HepG2 (cell line): ENCODE measurements at regions not wholly inside any gene's neighbourhood (a gene's known extent, or its start where the extent isn't known, plus 50 kb on each side); places are given as distances from the start of the nearest gene placed in this dataset.
A peak's percentile ranks its signal among the peaks of the same experiment; 100 is the strongest.

Experiments used
- ELK4 ChIP-seq: sonication (generic); formaldehyde crosslinking; IDR thresholded peaks from 2 replicates; pipeline ENCODE4 v1.9.0; 2021; ENCODE audit warnings: missing genetic modification reagents, borderline replicate concordance
- HNRNPK ChIP-seq: fragments of 200-400 bp; formaldehyde crosslinking; IDR thresholded peaks from 2 replicates; pipeline ENCODE4 v1.6.1; 2018; ENCODE audit warnings: low read length, low read depth, moderate library complexity, mild to moderate bottlenecking; ENCODE audit not compliant: poor library complexity, severe bottlenecking
- MLLT10 ChIP-seq: sonication (generic); formaldehyde crosslinking; IDR thresholded peaks from 2 replicates; pipeline ENCODE4 v1.4.0; 2020; ENCODE audit warnings: missing genetic modification reagents
- SNAPC5 ChIP-seq: sonication (generic); formaldehyde crosslinking; IDR thresholded peaks from 2 replicates; pipeline ENCODE4 v1.8.1; 2023; ENCODE audit warnings: mild to moderate bottlenecking, missing genetic modification reagents, borderline replicate concordance
- TGIF2 ChIP-seq: IDR thresholded peaks from 2 replicates; pipeline ENCODE4 v1.6.1; 2016; ENCODE audit warnings: control low read depth, missing compliant biosample characterization
- ZBTB40 ChIP-seq, 2 experiments: fragments of 450-650 bp in 1 of 2; sonication (generic) in 1 of 2; formaldehyde crosslinking in 1 of 2; IDR thresholded peaks; 2 replicates each; pipeline versions ENCODE4 v1.6.1 to v1.8.0; 2016 to 2022; ENCODE audit warnings: antibody characterized with exemption in 1 of 2, mild to moderate bottlenecking in 1 of 2, missing genetic modification reagents in 1 of 2
- ZBTB42 ChIP-seq: sonication (generic); formaldehyde crosslinking; IDR thresholded peaks from 2 replicates; pipeline ENCODE4 v1.5.0; 2020; ENCODE audit warnings: mild to moderate bottlenecking, missing genetic modification reagents
- ZFP37 ChIP-seq: sonication (generic); formaldehyde crosslinking; IDR thresholded peaks from 2 replicates; pipeline ENCODE4 v1.4.0; 2020; ENCODE audit warnings: missing genetic modification reagents, borderline replicate concordance
- ZNF136 ChIP-seq: sonication (generic); formaldehyde crosslinking; IDR thresholded peaks from 2 replicates; pipeline ENCODE4 v1.8.1; 2022; ENCODE audit warnings: low read depth, mild to moderate bottlenecking, moderate library complexity, missing genetic modification reagents
- ZNF275 ChIP-seq: sonication (generic); formaldehyde crosslinking; IDR thresholded peaks from 2 replicates; pipeline ENCODE4 v1.8.0; 2022; ENCODE audit warnings: missing genetic modification reagents, mild to moderate bottlenecking, inconsistent platforms, borderline replicate concordance
- ZNF607 ChIP-seq: sonication (generic); formaldehyde crosslinking; IDR thresholded peaks from 2 replicates; pipeline ENCODE4 v1.5.1; 2020; ENCODE audit warnings: missing genetic modification reagents, mild to moderate bottlenecking, borderline replicate concordance
- ZNF619 ChIP-seq: sonication (generic); formaldehyde crosslinking; IDR thresholded peaks from 2 replicates; pipeline ENCODE4 v1.4.0; 2020; ENCODE audit warnings: mild to moderate bottlenecking, missing genetic modification reagents
- ZNF660 ChIP-seq: sonication (generic); formaldehyde crosslinking; IDR thresholded peaks from 2 replicates; pipeline ENCODE4 v1.5.1; 2020; ENCODE audit warnings: mild to moderate bottlenecking, low read depth, missing genetic modification reagents, borderline replicate concordance
- ZNF740 ChIP-seq: sonication (generic); formaldehyde crosslinking; IDR thresholded peaks from 2 replicates; pipeline ENCODE4 v1.4.0; 2020; ENCODE audit warnings: missing genetic modification reagents
- ZNF784 ChIP-seq: sonication (generic); formaldehyde crosslinking; IDR thresholded peaks from 2 replicates; pipeline ENCODE4 v1.5.1; 2020; ENCODE audit warnings: missing genetic modification reagents, mild to moderate bottlenecking, borderline replicate concordance

GRCh38 chr2:12456293-12457106 lies 260.2 kb upstream of the TRIB2 start (continued):
- TF ChIP-seq ELK4: no peak
- TF ChIP-seq ZNF660 (CRISPR knock-in tag): no peak
- TF ChIP-seq ZNF740: no peak
- TF ChIP-seq ZNF607 (CRISPR knock-in tag): no peak
- no peak for TF ChIP-seq ZNF136 (CRISPR knock-in tag)
- no peak for TF ChIP-seq HNRNPK
- no peak for TF ChIP-seq ZNF784
- no peak for TF ChIP-seq ZBTB40 (IDR thresholded peaks at IDR 0.05)
- TF ChIP-seq ZBTB40 (CRISPR knock-in tag; IDR thresholded peaks at IDR 0.05): no peak; the same call in 1 of the 2 replicates
- no peak for TF ChIP-seq ZBTB42 (CRISPR knock-in tag)
- TF ChIP-seq ZFP37 (CRISPR knock-in tag): no peak
- no peak for TF ChIP-seq ZNF275 (CRISPR knock-in tag)
- 0 out of 2 replicates have a peak, but pooled peaks have one; percentile 29 for TF ChIP-seq TGIF2
- no peak for TF ChIP-seq ZNF619
- TF ChIP-seq MLLT10 (CRISPR knock-in tag): no peak
- TF ChIP-seq SNAPC5: no peak
